ENCODE measurements at regions not wholly inside any gene's neighbourhood (a gene's known extent, or its start where the extent isn't known, plus 50 kb on each side); places are given as distances from the start of the nearest gene placed in this dataset.

DNA sequence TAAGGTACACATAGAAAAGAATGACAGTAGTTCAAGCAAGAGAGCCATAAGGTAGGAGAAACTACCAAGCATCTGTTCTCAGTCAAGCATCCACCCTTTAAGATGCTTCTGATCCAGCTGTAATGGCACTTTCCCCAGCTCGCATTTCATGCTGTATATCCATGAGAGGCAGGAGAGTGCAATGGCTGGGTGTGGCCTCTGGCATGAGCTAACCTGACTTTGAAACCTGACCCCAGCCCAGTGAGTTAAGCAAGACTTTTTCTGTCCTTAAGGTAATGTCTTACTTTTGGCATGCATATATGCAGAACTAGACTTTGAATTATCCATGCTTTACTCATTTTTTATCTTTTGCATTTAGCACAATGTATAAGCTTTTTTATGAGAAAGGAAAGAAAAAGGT lies 79.8 kb upstream of the CNTN5 start:
- TF ChIP-seq, protein P1, sequence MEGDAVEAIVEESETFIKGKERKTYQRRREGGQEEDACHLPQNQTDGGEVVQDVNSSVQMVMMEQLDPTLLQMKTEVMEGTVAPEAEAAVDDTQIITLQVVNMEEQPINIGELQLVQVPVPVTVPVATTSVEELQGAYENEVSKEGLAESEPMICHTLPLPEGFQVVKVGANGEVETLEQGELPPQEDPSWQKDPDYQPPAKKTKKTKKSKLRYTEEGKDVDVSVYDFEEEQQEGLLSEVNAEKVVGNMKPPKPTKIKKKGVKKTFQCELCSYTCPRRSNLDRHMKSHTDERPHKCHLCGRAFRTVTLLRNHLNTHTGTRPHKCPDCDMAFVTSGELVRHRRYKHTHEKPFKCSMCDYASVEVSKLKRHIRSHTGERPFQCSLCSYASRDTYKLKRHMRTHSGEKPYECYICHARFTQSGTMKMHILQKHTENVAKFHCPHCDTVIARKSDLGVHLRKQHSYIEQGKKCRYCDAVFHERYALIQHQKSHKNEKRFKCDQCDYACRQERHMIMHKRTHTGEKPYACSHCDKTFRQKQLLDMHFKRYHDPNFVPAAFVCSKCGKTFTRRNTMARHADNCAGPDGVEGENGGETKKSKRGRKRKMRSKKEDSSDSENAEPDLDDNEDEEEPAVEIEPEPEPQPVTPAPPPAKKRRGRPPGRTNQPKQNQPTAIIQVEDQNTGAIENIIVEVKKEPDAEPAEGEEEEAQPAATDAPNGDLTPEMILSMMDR (IDR thresholded peaks at IDR 0.05), result no peak
- TF ChIP-seq POLR2A (IDR thresholded peaks at IDR 0.05), result no peak

All from Peyer's patch (tissue), 4 donors.